Activated CD4-positive, alpha-beta T cell treated with anti-CD3 and anti-CD28 coated beads, Interleukin-10, Interleukin-2, amounts not matched to agents 100 ng/mL and 50 ng/mL, durations not matched to agents 16 hours and 8 hours (primary cell): ENCODE measurements at regions not wholly inside any gene's neighbourhood (a gene's known extent, or its start where the extent isn't known, plus 50 kb on each side); places are given as distances from the start of the nearest gene placed in this dataset.
A peak's percentile ranks its signal among the peaks of the same experiment; 100 is the strongest.
"Not testable (repeated sequence)": the region's sequence is repeated elsewhere in the genome, so short reads cannot be mapped to it uniquely, and the experiment has no call there.

Experiments
- DNase-seq: peaks from one replicate; pipeline ENCODE4 v3.0.0-alpha.2; 2020

GRCh38 chr1:91148641-91149069 lies 126.8 kb upstream of the ZNF644 start:
- DNase-seq, result no peak

DNA sequence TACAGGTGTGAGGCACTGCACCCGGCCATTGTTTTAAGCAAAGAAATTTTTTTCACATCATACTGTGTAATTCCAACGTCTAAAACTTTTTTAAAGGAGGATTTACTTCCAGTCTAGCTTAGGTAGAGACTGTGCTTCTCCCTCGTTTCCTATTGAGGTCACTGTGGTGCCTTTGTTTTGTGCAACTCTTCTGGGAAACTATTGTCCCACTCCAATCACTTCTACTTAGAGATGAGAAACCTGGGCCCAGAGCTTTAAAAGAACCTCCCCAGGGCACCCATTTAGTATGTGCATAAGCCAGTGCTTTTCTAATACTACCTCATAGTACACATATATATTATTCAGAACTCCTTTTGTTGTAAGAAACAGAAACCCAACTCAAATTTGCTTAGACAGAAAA lies 120.0 kb upstream of the ZNF644 start:
- no peak for DNase-seq

DNA sequence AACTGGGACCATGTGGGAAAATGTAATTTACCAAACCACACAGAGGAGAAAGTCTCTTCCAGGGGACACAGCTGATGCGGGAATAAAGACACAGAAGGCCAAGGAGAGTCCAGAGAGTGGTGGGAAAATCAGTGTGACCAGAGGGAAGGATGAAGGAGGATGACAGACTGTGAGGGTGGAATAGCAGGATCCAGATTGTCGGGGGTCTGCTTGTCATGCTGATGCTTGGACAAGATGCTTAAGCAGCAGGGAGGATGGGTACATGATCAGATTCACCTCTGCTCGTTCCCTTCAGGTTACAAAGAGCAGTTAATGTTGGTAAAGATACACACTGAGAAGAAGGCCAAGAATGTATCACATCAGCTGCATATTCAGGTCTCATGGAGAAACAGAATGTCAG lies 117.1 kb upstream of the ZNF644 start:
- DNase-seq, result no peak

DNA sequence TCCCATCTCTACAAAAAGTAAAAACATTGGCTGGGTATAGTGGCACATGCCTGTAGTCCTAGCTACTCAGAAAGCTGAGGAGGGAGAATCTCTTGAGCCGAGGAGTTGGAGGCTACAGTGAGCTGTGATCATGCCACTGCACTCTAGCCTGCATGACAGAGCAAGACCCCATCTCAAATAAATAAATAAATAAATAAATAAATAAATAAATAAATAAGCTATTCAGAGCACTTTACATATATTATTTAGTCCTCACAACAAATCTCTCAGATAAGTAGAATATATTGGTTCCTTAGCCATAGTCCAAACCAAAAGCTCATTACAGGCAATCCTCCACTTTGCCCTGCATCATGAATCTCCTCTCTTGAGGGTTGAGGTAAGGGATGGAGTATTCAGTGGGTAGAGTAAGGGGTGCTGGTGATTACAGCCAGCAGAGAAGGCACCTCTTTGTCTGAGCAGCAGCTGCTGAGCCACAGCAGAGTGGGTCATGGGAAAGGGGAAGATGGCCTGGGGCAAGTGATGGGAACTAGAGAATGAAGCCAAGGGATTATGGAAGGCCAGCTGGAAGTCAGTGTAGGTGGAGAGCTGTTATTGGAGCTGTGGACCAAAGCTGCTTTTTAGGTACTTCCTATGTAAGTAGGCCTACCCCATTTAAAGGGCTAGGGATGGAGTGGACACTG lies 115.5 kb upstream of the ZNF644 start:
- DNase-seq, result no peak

DNA sequence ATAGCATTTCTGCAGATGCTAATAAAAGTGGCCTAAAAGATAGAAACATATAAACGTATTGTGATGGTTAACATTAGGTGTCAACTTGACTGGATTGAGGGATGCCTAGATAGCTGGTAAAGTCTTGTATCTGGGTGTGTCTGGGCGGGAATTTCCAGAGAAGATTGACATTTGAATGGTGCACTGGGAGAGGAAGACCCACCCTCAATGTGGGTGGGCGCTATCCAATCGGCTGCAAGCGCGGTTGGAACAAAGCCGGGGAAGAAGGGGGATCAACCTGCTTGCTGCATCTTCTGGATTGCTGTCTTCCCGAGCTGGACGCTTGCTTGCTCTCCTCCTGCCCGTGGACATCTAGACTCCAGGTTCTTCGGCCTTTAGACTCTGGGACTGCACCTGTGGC lies 114.0 kb upstream of the ZNF644 start:
- no peak for DNase-seq

- DNase-seq, result no peak
These were observed 111.4 kb upstream of the ZNF644 start for GRCh38 chr1:91133248-91133647.

GRCh38 chr1:91130256-91130985 lies 108.6 kb upstream of the ZNF644 start:
- no peak for DNase-seq

DNA sequence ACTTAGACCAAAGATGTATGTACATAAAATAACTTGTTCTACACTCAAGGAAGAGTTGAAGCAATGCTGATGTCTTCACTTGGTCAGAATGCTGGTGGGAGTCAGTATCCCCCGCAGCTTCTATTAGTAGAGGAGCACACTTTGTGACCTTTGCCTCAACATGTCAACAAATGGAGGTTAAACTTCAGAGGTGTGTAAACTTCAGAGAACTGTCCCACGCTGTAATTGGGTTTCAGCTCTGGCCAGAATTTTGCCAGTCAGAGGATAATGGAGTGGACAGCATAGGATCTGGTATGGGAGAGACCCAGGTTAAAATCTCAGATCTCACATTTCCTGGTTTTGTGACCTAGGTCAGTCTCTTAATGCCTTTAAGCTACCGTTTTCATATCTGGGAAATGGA lies 107.6 kb upstream of the ZNF644 start:
- DNase-seq, result no peak

DNA sequence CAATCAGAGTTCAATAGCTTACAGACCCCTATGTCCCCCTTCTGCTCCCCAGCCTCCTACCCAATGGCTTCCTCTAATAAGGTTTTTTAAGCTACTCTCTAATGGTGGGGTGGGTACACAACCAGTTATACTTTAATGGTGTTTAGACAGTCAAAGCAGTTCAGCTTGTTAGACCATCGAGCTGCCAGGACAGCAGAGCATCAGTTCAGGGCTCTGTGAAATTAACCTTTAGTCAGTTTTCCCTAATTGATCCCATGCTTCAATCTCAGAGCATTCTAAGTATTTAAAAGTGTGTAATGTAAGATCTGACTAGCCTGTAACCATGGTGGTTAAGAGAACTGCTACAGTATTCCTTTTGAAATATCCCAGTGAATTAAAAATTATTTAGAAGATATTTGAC lies 107.2 kb upstream of the ZNF644 start:
- no peak for DNase-seq

- peak; percentile 88 for DNase-seq
These were observed 103.2 kb upstream of the ZNF644 start for GRCh38 chr1:91124989-91125417.

DNA sequence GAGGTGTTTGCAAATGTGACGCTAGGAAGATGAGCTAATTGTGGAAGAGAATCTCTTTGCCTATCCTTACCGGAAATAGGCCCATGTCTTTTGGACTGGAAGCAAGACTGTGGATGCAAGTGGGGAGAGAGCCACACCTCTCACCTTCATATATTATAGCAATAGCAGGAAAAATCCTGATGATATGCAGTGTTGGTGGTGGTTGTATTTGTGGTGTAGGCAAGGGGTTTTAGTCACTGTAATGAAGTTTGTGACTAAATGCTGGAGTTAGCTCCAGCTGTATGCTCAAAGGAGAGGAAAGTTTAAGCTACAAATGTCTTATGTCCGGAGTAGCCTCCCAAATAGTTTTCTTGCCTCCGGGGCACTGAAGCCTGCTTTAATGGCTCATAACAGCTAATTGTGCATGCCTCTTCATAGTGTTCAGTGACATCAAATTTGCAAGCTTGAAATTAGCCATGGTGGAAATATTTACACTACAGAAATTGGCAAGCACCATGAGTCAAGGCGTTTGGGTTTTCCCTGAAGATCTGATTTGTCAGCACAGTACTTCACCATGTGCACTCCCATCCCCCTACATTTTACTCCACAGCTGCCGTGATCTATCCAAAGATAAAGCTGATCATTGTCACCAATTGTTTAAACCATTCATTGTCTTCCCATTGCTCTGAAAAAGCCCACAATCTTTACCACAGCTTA lies 102.6 kb upstream of the ZNF644 start:
- peak; percentile 87 for DNase-seq

DNA sequence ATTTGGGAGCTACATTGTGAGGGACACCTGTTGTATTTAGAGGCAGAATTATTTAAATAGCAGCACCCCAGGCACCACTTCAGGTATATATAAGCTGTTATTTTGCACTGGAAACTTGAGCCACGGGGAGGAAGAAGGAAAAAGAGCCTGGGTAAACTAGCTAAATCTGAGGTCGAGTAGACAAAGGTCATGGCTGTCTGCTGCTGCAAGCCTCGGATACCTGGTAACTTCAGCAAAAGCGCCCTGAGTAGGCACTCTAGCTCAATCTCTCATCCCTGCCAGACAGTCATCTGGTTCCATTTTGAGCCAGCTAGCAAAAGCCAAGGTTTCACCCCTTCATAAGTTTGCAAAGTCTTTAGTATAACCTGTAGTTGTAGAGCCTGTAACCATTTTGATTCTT lies 101.9 kb upstream of the ZNF644 start:
- DNase-seq, result peak; percentile 63

DNA sequence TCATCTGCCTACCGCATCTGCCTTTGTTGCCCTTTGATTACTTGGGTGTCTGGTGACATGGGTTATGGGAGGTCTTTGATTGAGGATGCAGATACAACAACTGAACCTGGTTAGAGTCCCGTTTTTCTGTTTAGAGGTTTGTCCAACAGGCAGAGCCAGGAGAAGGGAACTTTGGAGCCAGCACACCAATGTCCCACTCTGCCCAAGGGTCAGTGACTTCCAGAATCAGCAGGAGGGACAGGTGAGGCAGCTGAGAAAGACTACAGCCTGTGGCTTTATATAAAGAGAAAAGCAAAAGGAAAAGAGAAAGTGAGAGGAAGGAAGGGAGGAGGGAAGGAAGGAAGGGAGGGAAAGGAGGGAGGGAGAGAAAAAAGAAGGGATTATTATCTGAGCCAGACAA lies 101.5 kb upstream of the ZNF644 start:
- no peak for DNase-seq

DNA sequence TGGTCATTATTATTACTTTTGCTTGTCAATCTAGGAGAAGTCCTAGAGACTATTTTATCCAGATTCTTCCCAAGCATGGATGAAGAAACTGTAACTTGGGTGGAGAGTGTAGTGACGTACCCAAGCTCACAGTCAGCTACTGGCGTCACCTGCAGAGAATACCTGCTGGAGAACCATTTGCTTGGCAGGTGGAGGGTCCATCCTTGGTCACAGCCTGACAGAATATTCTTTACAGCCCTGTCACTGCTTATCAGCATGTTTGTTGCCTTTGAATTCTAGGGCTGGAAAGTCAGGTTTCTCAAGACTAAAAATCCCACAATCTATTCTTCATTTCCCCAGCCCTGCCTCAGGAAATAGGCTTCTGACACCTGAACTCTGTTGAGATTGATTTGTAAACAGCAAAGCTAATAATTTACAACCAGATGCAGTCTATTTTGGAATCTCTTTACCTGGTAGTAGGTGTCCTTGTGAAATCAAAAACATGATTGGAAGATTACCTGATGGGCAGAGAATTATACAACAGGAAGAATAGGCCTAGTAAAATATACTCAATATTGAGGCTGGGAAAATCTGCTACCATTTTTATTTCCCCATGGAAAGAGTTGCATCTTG lies 100.4 kb upstream of the ZNF644 start:
- DNase-seq, result no peak

GRCh38 chr1:91121366-91121765 lies 99.5 kb upstream of the ZNF644 start:
- no peak for DNase-seq

DNA sequence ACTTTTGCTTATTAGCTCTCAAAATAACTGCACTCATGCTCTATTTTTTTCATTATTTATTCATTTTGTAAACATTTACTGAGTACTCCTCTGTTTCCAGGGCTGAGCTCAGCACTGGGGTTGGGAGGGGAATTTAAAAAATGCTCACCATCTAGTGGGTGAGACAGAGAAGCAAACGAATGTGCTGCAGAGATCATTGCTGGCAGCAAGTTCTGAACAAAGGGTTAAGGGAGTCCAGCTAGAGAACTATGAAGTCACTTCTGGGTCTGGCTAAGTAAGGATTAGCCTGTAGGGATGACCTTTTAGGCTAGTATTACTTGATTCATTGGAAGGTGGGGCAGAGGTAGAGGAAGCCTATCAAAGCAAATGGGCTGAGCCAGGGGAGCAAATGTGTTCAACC lies 99.1 kb upstream of the ZNF644 start:
- DNase-seq, result no peak

GRCh38 chr1:91120421-91120820 lies 98.6 kb upstream of the ZNF644 start:
- no peak for DNase-seq

DNA sequence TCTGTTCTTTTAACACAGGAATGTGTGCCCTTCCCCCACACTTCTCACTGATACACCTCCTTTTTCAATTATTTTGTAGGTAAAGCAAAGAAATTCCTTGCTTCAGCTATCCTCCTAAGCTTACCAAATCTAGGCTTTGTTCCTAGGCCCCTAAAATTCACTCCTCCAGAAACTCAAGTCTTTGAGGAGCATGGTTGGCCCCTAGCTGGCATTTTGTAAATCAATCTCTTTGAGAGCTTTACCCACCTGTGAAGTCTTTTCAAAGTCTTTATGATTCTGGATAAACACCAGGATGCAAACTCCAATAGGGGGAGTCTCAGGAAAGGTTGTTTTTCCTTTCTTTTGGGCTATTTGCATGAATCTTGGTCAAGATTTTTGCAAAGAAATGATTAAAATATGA lies 82.9 kb upstream of the ZNF644 start:
- no peak for DNase-seq

DNA sequence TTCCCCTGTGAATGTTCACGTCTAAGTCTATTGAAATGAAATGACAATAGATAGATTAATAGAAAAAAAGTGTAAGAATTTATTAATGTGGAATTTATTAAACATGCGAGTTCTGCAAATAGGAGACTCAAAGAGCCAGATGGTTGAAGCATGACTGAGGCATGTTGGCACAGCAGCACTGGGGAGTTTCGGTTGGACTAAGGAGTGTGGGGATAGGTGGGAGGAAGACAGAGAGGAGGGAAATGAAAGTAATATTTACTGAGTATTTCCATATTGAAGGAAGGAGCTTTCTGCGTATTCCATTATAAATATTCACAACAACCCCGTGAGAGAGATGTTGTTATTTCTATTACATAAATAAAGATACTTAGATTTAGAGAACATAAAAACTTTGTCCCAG lies 79.5 kb upstream of the ZNF644 start:
- DNase-seq, result no peak

DNA sequence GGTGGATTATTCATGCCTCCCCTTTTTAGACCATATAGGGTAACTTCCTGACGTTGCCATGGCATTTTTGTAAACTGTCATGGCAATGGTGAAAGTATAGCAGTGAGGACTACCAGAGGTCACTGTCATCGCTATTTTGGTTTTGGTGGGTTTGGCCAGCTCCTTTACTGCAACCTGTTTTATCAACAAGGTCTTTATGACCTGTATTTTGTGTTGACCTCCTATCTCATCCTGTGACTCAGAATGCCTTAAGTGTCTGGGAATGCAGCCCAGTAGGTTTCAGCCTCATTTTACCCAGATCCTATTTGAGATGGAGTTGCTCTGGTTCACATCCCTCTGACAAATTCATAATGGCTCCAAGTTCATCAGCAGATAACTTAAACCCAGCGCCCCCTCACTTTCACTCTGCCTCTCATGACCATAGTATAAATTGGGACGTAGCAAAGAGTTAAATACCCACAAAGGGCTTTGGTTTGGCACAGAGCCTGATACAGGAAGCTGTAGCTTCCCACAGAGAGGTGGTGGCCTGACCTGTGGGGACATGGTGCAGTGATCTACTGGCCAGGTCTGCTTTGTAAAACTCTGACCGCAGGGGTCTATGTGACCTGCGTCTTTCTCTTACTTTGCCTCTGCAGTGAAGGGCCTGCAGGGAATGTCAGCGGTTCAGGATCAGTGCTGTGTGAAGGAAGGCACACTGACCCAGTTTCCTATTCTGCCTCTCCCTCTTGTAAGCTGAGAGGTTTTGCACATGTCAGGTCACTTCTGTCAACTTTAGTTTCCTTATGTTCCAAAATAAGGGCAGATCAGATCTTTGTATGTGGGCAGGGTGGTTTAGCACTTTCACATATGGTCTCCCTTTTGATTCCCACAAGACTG lies 78.1 kb upstream of the ZNF644 start:
- DNase-seq, result no peak

GRCh38 chr1:91098299-91098906 lies 76.6 kb upstream of the ZNF644 start:
- DNase-seq, result peak; percentile 4

GRCh38 chr1:91095321-91095720 lies 73.5 kb upstream of the ZNF644 start:
- not testable (repeated sequence) for DNase-seq
